Mammary epithelial cell (primary cell): ENCODE measurements at regions not wholly inside any gene's neighbourhood (a gene's known extent, or its start where the extent isn't known, plus 50 kb on each side); places are given as distances from the start of the nearest gene placed in this dataset.

Experiments
- CTCF ChIP-seq, 2 donors: IDR thresholded peaks in 1 of 2; conservative IDR thresholded peaks in 1 of 2; 2 replicates each; pipeline ENCODE4 v1.5.1; 2011 to 2012; ENCODE audit warnings: inconsistent platforms in 2 of 2, low read length in 2 of 2, mild to moderate bottlenecking in 2 of 2, control low read depth in 1 of 2, low read depth in 1 of 2; ENCODE audit not compliant: insufficient read depth in 1 of 2; ENCODE audit errors: extremely low read depth in 1 of 2
- EZH2 ChIP-seq: IDR thresholded peaks from 2 replicates; pipeline ENCODE4 v1.6.1; 2012; ENCODE audit warnings: low read length, inconsistent platforms, borderline replicate concordance

GRCh38 chr4:41373221-41373620 is 116.5 kb downstream of the UCHL1 start:
- no peak for TF ChIP-seq CTCF (conservative IDR thresholded peaks at IDR 0.05 in 1 of 2, IDR thresholded peaks at IDR 0.05 in 1 of 2; ENCODE audit: extremely low read depth in 1 of 2, insufficient read depth in 1 of 2, low read depth in 1 of 2, low read length in 2 of 2)
- no peak for TF ChIP-seq EZH2
